ENCODE measurements at regions not wholly inside any gene's neighbourhood (a gene's known extent, or its start where the extent isn't known, plus 50 kb on each side); places are given as distances from the start of the nearest gene placed in this dataset.

GRCh38 chr5:74401281-74401945 lies 239.1 kb downstream of the ENC1 start:
- Histone ChIP-seq H3K4me3 (ENCODE audit: low read depth, low read length) (no peak overlapping the region), H3K4me1 (ENCODE audit: control insufficient read depth, insufficient read depth, low read length) (0 out of 2 replicates have a peak, but pooled peaks cover 3% of the 10 kb centered on the region), H3K27ac (ENCODE audit: extremely low read depth, low read depth, low read length) (no peak overlapping the region), H3K36me3 (ENCODE audit: control insufficient read depth in 2 of 2, insufficient read depth in 1 of 2, low read length in 2 of 2) (no peaks in the 10 kb centered on the region), H3K9me3 (ENCODE audit: control insufficient read depth, insufficient read depth, low read depth, low read length) (no peaks in the 10 kb centered on the region)
- ChIA-PET CTCF (interaction anchor here (1.2 kb wide), 1 partner anchor 14 kb away, joined by 6 read pairs; no protein-coding TSS in a partner anchor), POLR2A (interaction anchor here (2.3 kb wide), 1 partner anchor 239 kb away, joined by 10 read pairs; the partner anchor contains the start of gene ENC1)
- TF ChIP-seq ATF2 (tag by site-specific recombination; IDR thresholded peaks at IDR 0.05; ENCODE audit: low read depth) (peak; percentile 44; the same call in 1 of the 2 replicates), WT1 (tag by site-specific recombination; IDR thresholded peaks at IDR 0.05) (peak; percentile 26; the same call in 1 of the 2 replicates), ZNF837 (tag by site-specific recombination; IDR thresholded peaks at IDR 0.05) (no peak)

- Histone ChIP-seq H3K27ac (ENCODE audit: extremely low read depth, low read depth, low read length) (no peak overlapping the region), H3K36me3 (ENCODE audit: control insufficient read depth in 2 of 2, insufficient read depth in 1 of 2, low read length in 2 of 2) (no peaks in the 10 kb centered on the region), H3K4me3 (ENCODE audit: low read depth, low read length) (no peak overlapping the region), H3K9me3 (ENCODE audit: control insufficient read depth, insufficient read depth, low read depth, low read length) (no peaks in the 10 kb centered on the region), H3K4me1 (ENCODE audit: control insufficient read depth, insufficient read depth, low read length) (0 out of 2 replicates have a peak, but pooled peaks cover 3% of the 10 kb centered on the region)
- TF ChIP-seq SALL2 (tag by site-specific recombination; IDR thresholded peaks at IDR 0.05; ENCODE audit: borderline replicate concordance) (no peak), ZNF202 (tag by site-specific recombination; IDR thresholded peaks at IDR 0.05; ENCODE audit: borderline replicate concordance) (no peak), GLIS1 (tag by site-specific recombination; IDR thresholded peaks at IDR 0.05) (no peak), ZNF670 (tag by site-specific recombination; IDR thresholded peaks at IDR 0.05; ENCODE audit: low read depth) (no peak), ZNF704 (tag by site-specific recombination; IDR thresholded peaks at IDR 0.05) (no peak), KLF10 (tag by site-specific recombination; IDR thresholded peaks at IDR 0.05) (no peak), ZNF596 (tag by site-specific recombination; IDR thresholded peaks at IDR 0.05) (no peak), PRDM6 (tag by site-specific recombination; IDR thresholded peaks at IDR 0.05) (no peak), PRDM1 (tag by site-specific recombination; IDR thresholded peaks at IDR 0.05) (peak; percentile 69)
- CTCF ChIA-PET, result no interaction called here
- POLR2A ChIA-PET, result no interaction called here
These were observed 240.5 kb downstream of the ENC1 start for GRCh38 chr5:74400067-74400466.

DNA sequence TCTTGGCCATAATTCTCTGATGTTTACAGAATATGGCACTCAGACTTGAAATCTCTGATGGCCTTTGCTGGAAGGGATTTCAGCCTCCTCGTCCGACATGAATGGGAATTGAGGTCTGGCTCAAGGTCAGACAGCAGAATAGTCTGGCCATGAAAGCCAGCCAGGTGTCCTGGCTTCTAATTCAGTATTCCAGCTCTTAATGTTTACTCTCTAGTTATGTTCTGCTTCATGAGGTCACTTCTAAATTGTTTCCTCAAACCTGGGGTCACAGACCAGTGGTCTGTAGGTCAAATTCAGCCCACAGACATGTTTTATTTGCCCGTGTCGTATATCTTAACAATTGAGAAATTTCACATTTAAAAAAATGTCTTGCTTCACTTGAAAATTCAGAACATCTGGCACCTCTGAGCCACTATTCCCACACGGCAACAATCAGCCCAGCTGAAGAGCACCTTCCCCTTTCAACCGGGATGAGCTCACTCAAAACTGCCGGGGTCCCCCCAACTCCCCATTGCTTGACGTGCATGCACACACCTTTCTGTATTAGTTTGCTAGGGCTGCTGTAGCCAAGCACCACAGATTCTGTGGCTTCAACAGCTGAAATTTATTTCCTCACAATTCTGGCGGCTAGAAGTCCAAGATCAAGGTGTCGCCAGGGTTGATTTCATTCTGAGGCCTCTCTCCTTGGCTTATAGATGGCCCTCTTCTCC lies 243.5 kb downstream of the ENC1 start:
- POLR2A ChIA-PET, result interaction anchor here (1.9 kb wide), 1 partner anchor 243 kb away, joined by 5 read pairs; the partner anchor contains the start of gene ENC1
- CTCF ChIA-PET, result interaction anchor here (0.6 to 1.0 kb wide), 5 partner anchors 164 to 259 kb away, joined by 3 to 6 read pairs (median 3); no protein-coding TSS in a partner anchor
- Histone ChIP-seq H3K9me3 (ENCODE audit: control insufficient read depth, insufficient read depth, low read depth, low read length) (no peaks in the 10 kb centered on the region), H3K4me1 (ENCODE audit: control insufficient read depth, insufficient read depth, low read length) (peaks cover 15% of the 10 kb centered on the region), H3K27ac (ENCODE audit: extremely low read depth, low read depth, low read length) (no peak overlapping the region), H3K36me3 (ENCODE audit: control insufficient read depth in 2 of 2, insufficient read depth in 1 of 2, low read length in 2 of 2) (no peaks in the 10 kb centered on the region), H3K4me3 (ENCODE audit: low read depth, low read length) (no peak overlapping the region)
- TF ChIP-seq ZNF621 (tag by site-specific recombination; IDR thresholded peaks at IDR 0.05) (no peak), ZNF366 (tag by site-specific recombination; conservative IDR thresholded peaks at IDR 0.05) (no peak), ZNF792 (tag by site-specific recombination; IDR thresholded peaks at IDR 0.05) (no peak), ZNF843 (tag by site-specific recombination; IDR thresholded peaks at IDR 0.05) (no peak), ZNF202 (tag by site-specific recombination; IDR thresholded peaks at IDR 0.05; ENCODE audit: borderline replicate concordance) (no peak), ZXDB (tag by site-specific recombination; IDR thresholded peaks at IDR 0.05) (no peak), PRDM6 (tag by site-specific recombination; IDR thresholded peaks at IDR 0.05) (no peak), ZNF654 (tag by site-specific recombination; IDR thresholded peaks at IDR 0.05; ENCODE audit: low read depth) (no peak), KLF10 (tag by site-specific recombination; IDR thresholded peaks at IDR 0.05) (no peak)
- TF ChIP-seq, protein P1, sequence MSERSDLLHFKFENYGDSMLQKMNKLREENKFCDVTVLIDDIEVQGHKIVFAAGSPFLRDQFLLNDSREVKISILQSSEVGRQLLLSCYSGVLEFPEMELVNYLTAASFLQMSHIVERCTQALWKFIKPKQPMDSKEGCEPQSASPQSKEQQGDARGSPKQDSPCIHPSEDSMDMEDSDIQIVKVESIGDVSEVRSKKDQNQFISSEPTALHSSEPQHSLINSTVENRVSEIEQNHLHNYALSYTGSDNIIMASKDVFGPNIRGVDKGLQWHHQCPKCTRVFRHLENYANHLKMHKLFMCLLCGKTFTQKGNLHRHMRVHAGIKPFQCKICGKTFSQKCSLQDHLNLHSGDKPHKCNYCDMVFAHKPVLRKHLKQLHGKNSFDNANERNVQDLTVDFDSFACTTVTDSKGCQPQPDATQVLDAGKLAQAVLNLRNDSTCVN (tag by site-specific recombination; optimal IDR thresholded peaks at IDR 0.05), result no peak
- TF ChIP-seq, protein P2, sequence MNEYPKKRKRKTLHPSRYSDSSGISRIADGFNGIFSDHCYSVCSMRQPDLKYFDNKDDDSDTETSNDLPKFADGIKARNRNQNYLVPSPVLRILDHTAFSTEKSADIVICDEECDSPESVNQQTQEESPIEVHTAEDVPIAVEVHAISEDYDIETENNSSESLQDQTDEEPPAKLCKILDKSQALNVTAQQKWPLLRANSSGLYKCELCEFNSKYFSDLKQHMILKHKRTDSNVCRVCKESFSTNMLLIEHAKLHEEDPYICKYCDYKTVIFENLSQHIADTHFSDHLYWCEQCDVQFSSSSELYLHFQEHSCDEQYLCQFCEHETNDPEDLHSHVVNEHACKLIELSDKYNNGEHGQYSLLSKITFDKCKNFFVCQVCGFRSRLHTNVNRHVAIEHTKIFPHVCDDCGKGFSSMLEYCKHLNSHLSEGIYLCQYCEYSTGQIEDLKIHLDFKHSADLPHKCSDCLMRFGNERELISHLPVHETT (tag by site-specific recombination; IDR thresholded peaks at IDR 0.05), result no peak

Data from HEK293 (cell line).